Calu3 (cell line): ENCODE measurements at regions not wholly inside any gene's neighbourhood (a gene's known extent, or its start where the extent isn't known, plus 50 kb on each side); places are given as distances from the start of the nearest gene placed in this dataset.

Source experiments
- BruUV-seq: library from RNA; stranded (reverse); fragments of 400-500 nt; replicated peaks from 2 replicates; lab custom pipeline; 2021; lab: Mats Ljungman, UMichigan
- CTCF ChIA-PET: fragments of 300-600 bp; sonication (Branson Sonifier 250); formaldehyde crosslinking; loops from one replicate; lab custom pipeline; 2022; ENCODE audit warnings: antibody characterized with exemption; lab: Charles Lee
- DNase-seq: peaks from one replicate; pipeline ENCODE4 v3.0.0; 2022
- H3K27ac Mint-ChIP-seq: one replicate; pipeline ENCODE4 v1.8.0; 2022; ENCODE audit warnings: mixed read lengths; ENCODE audit not compliant: unreplicated experiment
- H3K27me3 Mint-ChIP-seq: one replicate; pipeline ENCODE4 v1.8.0; 2022; ENCODE audit warnings: mixed read lengths; ENCODE audit not compliant: unreplicated experiment
- H3K36me3 Mint-ChIP-seq: one replicate; pipeline ENCODE4 v1.8.0; 2022; ENCODE audit warnings: mild to moderate bottlenecking, moderate library complexity, mixed read lengths; ENCODE audit not compliant: insufficient read depth, unreplicated experiment
- H3K4me1 Mint-ChIP-seq: one replicate; pipeline ENCODE4 v1.8.0; 2022; ENCODE audit warnings: mild to moderate bottlenecking, low read depth, mixed read lengths; ENCODE audit not compliant: unreplicated experiment
- H3K4me3 Mint-ChIP-seq: one replicate; pipeline ENCODE4 v1.8.0; 2022; ENCODE audit warnings: mild to moderate bottlenecking, low read depth, moderate library complexity, mixed read lengths; ENCODE audit not compliant: unreplicated experiment
- H3K9me3 Mint-ChIP-seq: one replicate; pipeline ENCODE4 v1.8.0; 2022; ENCODE audit warnings: low read depth, mixed read lengths; ENCODE audit not compliant: unreplicated experiment
- intact Hi-C: fragments of 100-400 bp; cut with micrococcal nuclease; formaldehyde crosslinking; loops from one replicate; pipeline ENCODE4 v1.10.0; 2022; ENCODE audit not compliant: unreplicated experiment
- TF ChIP-seq, protein P1 (sequence below): fragments of 200-600 bp; IDR thresholded peaks from one replicate; pipeline ENCODE4 v1.8.0; 2022; ENCODE audit warnings: antibody characterized with exemption; ENCODE audit not compliant: unreplicated experiment

DNA sequence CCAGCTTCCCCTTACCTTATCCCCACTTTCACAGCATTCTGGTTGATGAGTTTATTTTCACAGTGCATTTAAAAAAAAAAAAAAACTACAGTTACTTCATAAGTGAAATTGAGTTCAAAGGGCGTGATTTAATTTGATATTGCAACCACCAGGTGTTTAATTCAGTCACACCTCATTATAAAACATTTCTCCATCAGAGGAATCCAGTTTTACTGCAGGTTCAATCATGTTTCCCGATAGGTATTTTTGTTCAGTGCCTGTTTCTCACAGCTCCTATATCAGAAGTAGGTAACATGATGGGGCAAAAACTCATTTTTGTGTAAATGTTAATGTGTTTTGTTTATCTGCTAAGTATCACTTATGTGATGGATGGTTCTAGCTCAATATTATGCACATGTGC, 102.3 kb upstream of the PCDH7 start:
- Mint-ChIP-seq H3K4me1 (no peaks in the 10 kb centered on the region), H3K27ac (no peak overlapping the region), H3K4me3 (no peak overlapping the region), H3K27me3 (no peaks in the 10 kb centered on the region), H3K9me3 (no peaks in the 10 kb centered on the region), H3K36me3 (no peaks in the 10 kb centered on the region)
- no peak for DNase-seq
- intact Hi-C loops: no loop called here
- no TSS peak for BruUV-seq
- CTCF ChIA-PET: no interaction called here
- TF ChIP-seq, protein P1, sequence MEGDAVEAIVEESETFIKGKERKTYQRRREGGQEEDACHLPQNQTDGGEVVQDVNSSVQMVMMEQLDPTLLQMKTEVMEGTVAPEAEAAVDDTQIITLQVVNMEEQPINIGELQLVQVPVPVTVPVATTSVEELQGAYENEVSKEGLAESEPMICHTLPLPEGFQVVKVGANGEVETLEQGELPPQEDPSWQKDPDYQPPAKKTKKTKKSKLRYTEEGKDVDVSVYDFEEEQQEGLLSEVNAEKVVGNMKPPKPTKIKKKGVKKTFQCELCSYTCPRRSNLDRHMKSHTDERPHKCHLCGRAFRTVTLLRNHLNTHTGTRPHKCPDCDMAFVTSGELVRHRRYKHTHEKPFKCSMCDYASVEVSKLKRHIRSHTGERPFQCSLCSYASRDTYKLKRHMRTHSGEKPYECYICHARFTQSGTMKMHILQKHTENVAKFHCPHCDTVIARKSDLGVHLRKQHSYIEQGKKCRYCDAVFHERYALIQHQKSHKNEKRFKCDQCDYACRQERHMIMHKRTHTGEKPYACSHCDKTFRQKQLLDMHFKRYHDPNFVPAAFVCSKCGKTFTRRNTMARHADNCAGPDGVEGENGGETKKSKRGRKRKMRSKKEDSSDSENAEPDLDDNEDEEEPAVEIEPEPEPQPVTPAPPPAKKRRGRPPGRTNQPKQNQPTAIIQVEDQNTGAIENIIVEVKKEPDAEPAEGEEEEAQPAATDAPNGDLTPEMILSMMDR: no peak

DNA sequence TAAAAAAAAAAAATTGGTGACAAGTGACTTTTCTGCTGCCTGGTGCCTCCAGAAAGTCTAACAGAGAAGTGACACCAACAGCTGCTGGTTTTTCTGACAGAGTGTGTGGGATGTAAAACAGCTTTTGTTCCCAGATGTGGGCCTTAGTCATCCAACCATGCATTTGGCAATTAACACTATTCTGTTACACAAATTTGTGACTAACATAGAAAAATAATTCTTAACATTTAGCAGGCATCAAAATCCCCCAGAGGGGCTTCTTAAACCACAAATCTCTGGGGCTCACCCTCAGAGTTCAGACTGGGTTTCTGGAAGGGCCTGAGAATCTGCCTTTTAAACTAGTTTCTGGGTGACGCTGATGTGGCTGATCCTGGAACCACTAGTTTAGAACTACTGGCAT, 100.5 kb upstream of the PCDH7 start:
- H3K4me3 Mint-ChIP-seq: no peak overlapping the region
- H3K27ac Mint-ChIP-seq: no peak overlapping the region
- CTCF ChIA-PET: no interaction called here
- H3K9me3 Mint-ChIP-seq: peaks cover 4% of the 10 kb centered on the region
- intact Hi-C loops: no loop called here
- H3K36me3 Mint-ChIP-seq: no peaks in the 10 kb centered on the region
- no peaks in the 10 kb centered on the region for H3K4me1 Mint-ChIP-seq
- DNase-seq: no peak
- no TSS peak for BruUV-seq
- TF ChIP-seq, protein P1: no peak
- H3K27me3 Mint-ChIP-seq: no peaks in the 10 kb centered on the region

DNA sequence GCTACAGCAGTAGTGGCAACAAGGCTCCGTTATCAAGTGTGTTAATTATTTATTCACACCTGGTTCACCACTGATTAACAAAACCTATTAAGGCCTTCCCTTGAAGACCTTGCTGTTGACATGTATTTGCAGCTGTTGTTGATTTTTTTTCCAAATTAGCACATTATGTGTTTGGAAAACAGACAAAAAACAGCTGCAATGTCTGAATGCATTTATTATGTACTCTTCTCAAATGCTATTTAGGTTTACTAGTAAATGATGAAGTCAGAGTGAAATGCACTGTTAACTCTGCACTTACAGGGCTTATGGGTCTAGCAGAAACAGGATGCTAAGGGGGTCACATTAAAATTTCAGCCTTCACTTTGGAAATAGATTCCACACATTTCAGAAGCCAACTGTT, 99.5 kb upstream of the PCDH7 start:
- CTCF ChIA-PET: no interaction called here
- Mint-ChIP-seq H3K27ac (no peak overlapping the region), H3K4me3 (no peak overlapping the region), H3K36me3 (no peaks in the 10 kb centered on the region), H3K9me3 (peaks cover 4% of the 10 kb centered on the region), H3K27me3 (no peaks in the 10 kb centered on the region), H3K4me1 (no peaks in the 10 kb centered on the region)
- TF ChIP-seq, protein P1: no peak
- DNase-seq: no peak
- intact Hi-C loops: no loop called here
- BruUV-seq: no TSS peak

DNA sequence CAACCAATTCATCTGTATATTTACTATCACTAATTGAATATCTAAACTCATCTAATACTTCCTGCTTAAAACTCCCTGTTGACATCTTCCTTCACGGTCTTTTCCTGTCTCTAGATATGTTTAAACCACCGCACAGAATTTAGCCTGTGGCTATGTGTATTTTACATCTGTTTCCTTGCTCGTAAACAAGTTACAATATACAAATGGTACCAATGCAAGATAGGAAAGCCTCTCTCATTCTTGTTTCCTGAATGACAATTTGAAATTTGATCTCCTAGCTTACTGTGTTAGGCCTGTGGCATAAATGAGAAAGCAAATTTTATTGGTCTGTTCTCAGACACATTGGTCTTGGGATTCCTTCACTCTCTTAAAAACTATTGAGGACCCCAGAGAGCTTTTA, 89.7 kb upstream of the PCDH7 start:
- TF ChIP-seq, protein P1: no peak
- CTCF ChIA-PET: no interaction called here
- H3K4me1 Mint-ChIP-seq: no peaks in the 10 kb centered on the region
- no peak overlapping the region for H3K4me3 Mint-ChIP-seq
- intact Hi-C loops: no loop called here
- DNase-seq: no peak
- H3K27ac Mint-ChIP-seq: no peak overlapping the region
- H3K27me3 Mint-ChIP-seq: no peaks in the 10 kb centered on the region
- H3K36me3 Mint-ChIP-seq: no peaks in the 10 kb centered on the region
- BruUV-seq: no TSS peak
- peaks cover 2% of the 10 kb centered on the region for H3K9me3 Mint-ChIP-seq
